SU-DHL-6 (cell line): ENCODE measurements at regions not wholly inside any gene's neighbourhood (a gene's known extent, or its start where the extent isn't known, plus 50 kb on each side); places are given as distances from the start of the nearest gene placed in this dataset.

Source experiments
- EZH2phosphoT487 ChIP-seq: fragments of 200-600 bp; sonication (generic), shearing (Covaris generic); conservative IDR thresholded peaks from 2 replicates; pipeline ENCODE4 v1.6.1; 2018; ENCODE audit warnings: mild to moderate bottlenecking, antibody characterized with exemption, low read length, moderate library complexity, mixed read lengths
- TF ChIP-seq, protein P1 (sequence below): fragments of 200-600 bp; sonication (generic); IDR thresholded peaks from one replicate; pipeline ENCODE4 v1.5.1; 2017; ENCODE audit warnings: antibody characterized with exemption, mild to moderate bottlenecking, low read length, moderate library complexity; ENCODE audit not compliant: insufficient read depth, poor library complexity, severe bottlenecking

GRCh38 chr3:31412832-31413231 is 119.9 kb upstream of the STT3B start:
- TF ChIP-seq, protein P1, sequence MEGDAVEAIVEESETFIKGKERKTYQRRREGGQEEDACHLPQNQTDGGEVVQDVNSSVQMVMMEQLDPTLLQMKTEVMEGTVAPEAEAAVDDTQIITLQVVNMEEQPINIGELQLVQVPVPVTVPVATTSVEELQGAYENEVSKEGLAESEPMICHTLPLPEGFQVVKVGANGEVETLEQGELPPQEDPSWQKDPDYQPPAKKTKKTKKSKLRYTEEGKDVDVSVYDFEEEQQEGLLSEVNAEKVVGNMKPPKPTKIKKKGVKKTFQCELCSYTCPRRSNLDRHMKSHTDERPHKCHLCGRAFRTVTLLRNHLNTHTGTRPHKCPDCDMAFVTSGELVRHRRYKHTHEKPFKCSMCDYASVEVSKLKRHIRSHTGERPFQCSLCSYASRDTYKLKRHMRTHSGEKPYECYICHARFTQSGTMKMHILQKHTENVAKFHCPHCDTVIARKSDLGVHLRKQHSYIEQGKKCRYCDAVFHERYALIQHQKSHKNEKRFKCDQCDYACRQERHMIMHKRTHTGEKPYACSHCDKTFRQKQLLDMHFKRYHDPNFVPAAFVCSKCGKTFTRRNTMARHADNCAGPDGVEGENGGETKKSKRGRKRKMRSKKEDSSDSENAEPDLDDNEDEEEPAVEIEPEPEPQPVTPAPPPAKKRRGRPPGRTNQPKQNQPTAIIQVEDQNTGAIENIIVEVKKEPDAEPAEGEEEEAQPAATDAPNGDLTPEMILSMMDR: no peak
- no peak for TF ChIP-seq EZH2phosphoT487
